LNCaP clone FGC (cell line): ENCODE measurements at regions not wholly inside any gene's neighbourhood (a gene's known extent, or its start where the extent isn't known, plus 50 kb on each side); places are given as distances from the start of the nearest gene placed in this dataset.

Experiments used
- DNase-seq: peaks from one replicate; pipeline ENCODE4 v3.0.0-alpha.2; 2011; ENCODE audit warnings: low read depth
- H3K4me3 ChIP-seq: 2 replicates; pipeline ENCODE4 v1.5.1; 2011; ENCODE audit warnings: mild to moderate bottlenecking, low read depth, low read length, control low read depth
- TF ChIP-seq, protein P1 (sequence below): IDR thresholded peaks from 2 replicates; pipeline ENCODE4 v1.5.1; 2012; ENCODE audit warnings: mild to moderate bottlenecking; ENCODE audit not compliant: control insufficient read depth, insufficient read depth; ENCODE audit errors: extremely low read depth

DNA sequence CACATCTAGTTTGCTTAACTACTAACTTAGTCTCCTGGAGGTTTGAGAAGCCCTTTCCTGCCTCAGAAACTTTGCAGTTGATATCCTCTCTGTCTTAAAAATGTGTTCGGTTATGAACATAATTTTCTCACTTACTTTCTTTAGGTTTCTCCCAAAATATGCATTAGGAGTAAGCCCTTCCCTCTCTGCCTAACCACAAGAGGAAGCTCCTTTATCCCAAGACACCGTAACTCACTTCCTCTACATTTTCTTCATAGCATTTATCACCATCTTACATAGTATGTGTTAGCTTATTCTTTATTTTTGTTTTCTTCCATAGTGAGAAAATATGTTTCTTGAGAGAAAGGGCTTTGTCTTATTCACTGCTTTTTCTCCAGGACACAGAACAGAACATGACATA is 952.5 kb upstream of the ATXN8OS start:
- TF ChIP-seq, protein P1, sequence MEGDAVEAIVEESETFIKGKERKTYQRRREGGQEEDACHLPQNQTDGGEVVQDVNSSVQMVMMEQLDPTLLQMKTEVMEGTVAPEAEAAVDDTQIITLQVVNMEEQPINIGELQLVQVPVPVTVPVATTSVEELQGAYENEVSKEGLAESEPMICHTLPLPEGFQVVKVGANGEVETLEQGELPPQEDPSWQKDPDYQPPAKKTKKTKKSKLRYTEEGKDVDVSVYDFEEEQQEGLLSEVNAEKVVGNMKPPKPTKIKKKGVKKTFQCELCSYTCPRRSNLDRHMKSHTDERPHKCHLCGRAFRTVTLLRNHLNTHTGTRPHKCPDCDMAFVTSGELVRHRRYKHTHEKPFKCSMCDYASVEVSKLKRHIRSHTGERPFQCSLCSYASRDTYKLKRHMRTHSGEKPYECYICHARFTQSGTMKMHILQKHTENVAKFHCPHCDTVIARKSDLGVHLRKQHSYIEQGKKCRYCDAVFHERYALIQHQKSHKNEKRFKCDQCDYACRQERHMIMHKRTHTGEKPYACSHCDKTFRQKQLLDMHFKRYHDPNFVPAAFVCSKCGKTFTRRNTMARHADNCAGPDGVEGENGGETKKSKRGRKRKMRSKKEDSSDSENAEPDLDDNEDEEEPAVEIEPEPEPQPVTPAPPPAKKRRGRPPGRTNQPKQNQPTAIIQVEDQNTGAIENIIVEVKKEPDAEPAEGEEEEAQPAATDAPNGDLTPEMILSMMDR = no peak
- no peak overlapping the region for H3K4me3 ChIP-seq
- DNase-seq = no peak

DNA sequence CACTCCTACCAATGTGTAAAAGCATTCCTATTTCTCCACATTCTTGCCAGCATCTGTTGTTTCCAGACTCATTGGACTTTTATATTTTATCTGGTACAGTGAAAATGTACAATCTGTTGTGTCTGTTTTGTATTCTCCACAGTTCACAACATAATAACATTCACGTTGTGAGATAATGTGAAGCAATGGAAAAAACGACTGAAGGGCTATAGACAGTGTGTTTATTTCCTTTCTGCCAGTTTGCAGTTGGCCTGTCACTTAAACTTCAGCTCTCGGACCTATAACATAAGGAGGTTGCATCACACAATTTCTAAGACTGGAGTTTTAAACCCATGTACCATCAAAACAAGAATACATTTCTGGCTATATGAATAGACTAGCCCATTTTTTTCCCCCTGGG is 965.5 kb upstream of the ATXN8OS start:
- no peak for DNase-seq

DNA sequence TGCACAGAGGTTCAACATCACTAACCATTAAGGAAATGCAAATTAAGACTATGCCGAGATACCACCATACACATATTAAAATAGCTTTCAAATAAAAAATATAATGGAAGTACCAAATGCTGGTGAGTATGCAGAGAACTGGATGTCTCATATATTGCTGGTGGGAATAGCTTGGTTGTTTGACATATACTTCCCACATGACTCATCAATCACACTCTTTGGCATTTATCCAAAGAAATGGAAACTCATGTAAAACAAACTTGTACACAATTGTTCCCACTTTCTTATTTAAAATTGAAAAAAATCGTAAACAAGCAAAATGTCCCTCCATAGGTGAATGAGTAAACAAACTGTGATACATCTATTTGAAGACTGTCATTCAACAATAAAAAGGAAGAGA is 982.6 kb upstream of the ATXN8OS start:
- no peak overlapping the region for H3K4me3 ChIP-seq
- no peak for DNase-seq
- TF ChIP-seq, protein P1 = no peak

More for the DNA sequence above, 965.5 kb upstream of the ATXN8OS start:
- TF ChIP-seq, protein P1 = no peak
- no peak overlapping the region for H3K4me3 ChIP-seq

DNA sequence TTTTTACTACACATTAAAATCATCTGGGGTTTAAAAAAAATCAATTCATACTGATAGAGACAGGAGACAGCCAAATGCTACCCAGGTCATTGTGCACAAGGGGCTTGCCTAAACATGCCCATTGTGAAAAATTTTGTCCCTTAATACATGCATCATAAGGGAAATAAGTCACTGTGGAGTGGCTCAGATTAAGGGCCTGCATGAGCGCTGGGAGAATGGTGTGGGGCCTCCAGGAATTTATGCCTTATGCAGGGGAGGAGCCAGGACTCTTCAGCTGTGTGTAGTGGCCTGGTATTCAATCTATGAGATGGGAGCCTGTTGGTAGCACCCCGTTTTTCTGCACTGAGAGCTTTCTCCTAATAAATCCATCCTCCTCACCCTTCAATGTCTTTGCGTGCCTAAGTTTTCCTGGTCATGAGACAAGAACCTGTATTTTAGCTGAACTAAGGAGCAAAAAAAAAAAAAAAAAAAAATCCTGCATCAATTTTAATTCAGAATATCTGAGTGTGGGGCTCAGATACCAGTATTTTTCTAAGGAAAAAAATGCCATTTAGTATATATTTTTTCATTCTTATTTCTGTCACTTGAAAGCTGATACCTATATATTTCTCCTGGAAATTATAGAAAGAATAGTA is 997.6 kb upstream of the ATXN8OS start:
- no peak overlapping the region for H3K4me3 ChIP-seq
- no peak for DNase-seq
- TF ChIP-seq, protein P1 = no peak

DNA sequence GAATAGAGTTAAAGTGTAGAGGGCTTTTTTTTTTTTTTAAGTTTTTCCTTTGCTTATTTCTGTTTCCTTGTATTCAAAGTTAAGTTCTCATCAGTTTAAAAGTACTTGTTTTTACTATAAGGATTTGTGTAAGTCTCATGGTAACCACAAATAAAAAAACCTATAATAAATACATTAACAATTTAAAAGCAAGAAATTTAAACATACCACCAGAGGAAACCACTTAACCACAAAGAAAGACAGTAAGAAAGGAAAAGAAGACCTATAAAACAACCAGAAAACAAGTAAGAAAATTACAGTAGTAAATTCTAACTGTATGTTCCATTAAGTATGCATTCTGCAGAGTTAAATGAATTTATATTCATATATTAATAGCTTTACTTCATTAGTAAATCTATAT is 999.1 kb upstream of the ATXN8OS start:
- H3K4me3 ChIP-seq = no peak overlapping the region
- TF ChIP-seq, protein P1 = no peak
- no peak for DNase-seq

DNA sequence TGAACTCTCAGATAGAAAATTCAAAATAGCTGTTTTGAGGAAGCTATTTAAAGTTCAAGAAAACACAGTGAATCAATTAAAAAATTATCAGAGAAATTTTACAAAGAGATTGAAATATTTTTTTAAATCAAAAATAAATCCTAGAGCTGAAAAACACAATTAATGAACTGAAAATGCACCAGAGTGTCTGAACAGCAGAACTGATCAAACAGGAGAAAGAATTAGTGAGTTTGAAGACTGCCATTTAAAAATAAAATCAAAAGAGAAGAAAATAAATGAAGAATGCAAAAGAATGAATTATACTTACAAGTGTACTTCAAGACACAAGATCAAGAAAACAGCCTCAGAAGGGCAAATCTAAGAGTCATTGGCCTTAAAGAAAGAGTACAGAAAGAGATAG is 1000.2 kb upstream of the ATXN8OS start:
- H3K4me3 ChIP-seq = no peak overlapping the region
- no peak for DNase-seq
- TF ChIP-seq, protein P1 = no peak

DNA sequence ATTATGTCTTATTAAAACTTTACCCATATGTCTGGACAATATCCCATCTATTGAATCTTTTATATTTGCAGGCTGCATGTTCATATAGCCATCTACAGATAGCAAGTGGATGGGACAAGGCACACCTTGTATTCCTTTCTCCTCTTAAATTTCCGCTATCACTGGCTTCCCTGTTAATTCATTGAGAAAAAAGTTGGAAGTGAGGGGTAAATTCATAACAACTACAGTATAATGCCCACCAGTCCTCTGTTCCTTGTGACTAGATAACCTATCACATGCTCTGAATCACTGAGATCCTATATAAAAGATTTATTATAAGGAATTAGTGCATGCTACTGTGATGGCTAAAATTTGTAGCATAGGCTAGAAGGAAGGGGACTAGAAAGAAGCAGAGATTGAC is 1005.8 kb upstream of the ATXN8OS start:
- TF ChIP-seq, protein P1 = no peak
- DNase-seq = no peak
- no peak overlapping the region for H3K4me3 ChIP-seq
